Cardiac muscle cell (in vitro differentiated cells and primary cell): ENCODE measurements at regions not wholly inside any gene's neighbourhood (a gene's known extent, or its start where the extent isn't known, plus 50 kb on each side); places are given as distances from the start of the nearest gene placed in this dataset.

Source experiments
- DNase-seq, 2 donors: peaks; one replicate each; pipeline versions ENCODE4 v3.0.0 to v3.0.0-alpha.2; 2010 to 2017; ENCODE audit warnings: low read depth in 1 of 2, low spot score in 1 of 2
- H3K27ac ChIP-seq: fragments of 200-600 bp; sonication (generic); 2 replicates; pipeline ENCODE4 v1.5.1; 2016
- H3K27me3 ChIP-seq: fragments of 200-600 bp; sonication (generic); 2 replicates; pipeline ENCODE4 v1.6.0; 2016; ENCODE audit warnings: control low read depth
- H3K36me3 ChIP-seq: fragments of 200-600 bp; sonication (generic); 2 replicates; pipeline ENCODE4 v1.5.1; 2016; ENCODE audit warnings: control low read depth
- H3K4me1 ChIP-seq: fragments of 200-600 bp; sonication (generic); 2 replicates; pipeline ENCODE4 v1.8.1; 2017; ENCODE audit warnings: low read depth, mild to moderate bottlenecking, mixed run types
- H3K4me3 ChIP-seq: fragments of 200-600 bp; sonication (generic); 2 replicates; pipeline ENCODE4 v1.5.1; 2016; ENCODE audit warnings: mild to moderate bottlenecking
- H3K9me3 ChIP-seq: fragments of 200-600 bp; sonication (generic); 2 replicates; pipeline ENCODE4 v1.5.1; 2017; ENCODE audit warnings: low read depth, mild to moderate bottlenecking, control low read depth
- TF ChIP-seq, protein P1 (sequence below): IDR thresholded peaks from 2 replicates; pipeline ENCODE4 v1.5.1; 2012; ENCODE audit warnings: low read depth, mild to moderate bottlenecking, low read length

GRCh38 chr13:111975539-111976473 lies 91.1 kb upstream of the SOX1 start:
- Histone ChIP-seq H3K36me3 (no peaks in the 10 kb centered on the region), H3K4me3 (no peak overlapping the region), H3K9me3 (no peaks in the 10 kb centered on the region), H3K27me3 (peaks cover 32% of the 10 kb centered on the region), H3K27ac (no peak overlapping the region), H3K4me1 (peaks cover 4% of the 10 kb centered on the region)
- TF ChIP-seq, protein P1, sequence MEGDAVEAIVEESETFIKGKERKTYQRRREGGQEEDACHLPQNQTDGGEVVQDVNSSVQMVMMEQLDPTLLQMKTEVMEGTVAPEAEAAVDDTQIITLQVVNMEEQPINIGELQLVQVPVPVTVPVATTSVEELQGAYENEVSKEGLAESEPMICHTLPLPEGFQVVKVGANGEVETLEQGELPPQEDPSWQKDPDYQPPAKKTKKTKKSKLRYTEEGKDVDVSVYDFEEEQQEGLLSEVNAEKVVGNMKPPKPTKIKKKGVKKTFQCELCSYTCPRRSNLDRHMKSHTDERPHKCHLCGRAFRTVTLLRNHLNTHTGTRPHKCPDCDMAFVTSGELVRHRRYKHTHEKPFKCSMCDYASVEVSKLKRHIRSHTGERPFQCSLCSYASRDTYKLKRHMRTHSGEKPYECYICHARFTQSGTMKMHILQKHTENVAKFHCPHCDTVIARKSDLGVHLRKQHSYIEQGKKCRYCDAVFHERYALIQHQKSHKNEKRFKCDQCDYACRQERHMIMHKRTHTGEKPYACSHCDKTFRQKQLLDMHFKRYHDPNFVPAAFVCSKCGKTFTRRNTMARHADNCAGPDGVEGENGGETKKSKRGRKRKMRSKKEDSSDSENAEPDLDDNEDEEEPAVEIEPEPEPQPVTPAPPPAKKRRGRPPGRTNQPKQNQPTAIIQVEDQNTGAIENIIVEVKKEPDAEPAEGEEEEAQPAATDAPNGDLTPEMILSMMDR: no peak
- no peak for DNase-seq

DNA sequence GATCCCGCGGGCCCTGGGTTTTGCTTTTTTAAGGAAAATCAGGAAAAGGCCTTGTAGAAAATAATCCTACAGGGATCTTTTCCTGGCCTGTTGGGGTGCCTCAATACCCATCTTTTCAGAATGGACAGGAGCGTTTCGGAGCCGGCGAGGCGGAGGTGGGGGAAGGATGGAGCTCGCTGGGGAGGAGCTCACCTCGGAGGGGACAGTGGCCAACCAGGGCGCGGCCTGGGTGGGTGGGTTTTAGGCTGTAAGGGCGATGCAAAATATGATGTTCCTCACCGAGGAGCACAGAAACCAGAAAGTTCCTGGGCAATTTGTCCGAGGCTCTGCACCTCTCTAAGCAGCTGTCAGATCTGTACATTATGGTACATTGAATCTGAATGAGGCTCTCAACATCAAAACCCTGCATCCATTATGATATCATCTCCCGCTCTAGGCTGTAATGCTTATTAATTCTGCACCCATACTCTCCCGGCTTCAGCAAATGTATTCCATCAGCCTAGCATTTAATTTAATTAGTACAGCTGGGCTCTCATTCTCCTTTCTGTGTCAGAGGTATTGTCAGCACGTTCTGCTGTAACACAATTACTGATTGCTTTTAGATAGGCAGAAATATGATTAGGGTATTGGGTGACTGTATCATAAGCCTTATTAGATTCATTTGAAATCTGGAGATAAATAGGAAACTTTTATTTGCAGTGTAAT lies 90.3 kb upstream of the SOX1 start:
- Histone ChIP-seq H3K36me3 (no peaks in the 10 kb centered on the region), H3K27ac (no peak overlapping the region), H3K27me3 (peaks cover 26% of the 10 kb centered on the region)

DNA sequence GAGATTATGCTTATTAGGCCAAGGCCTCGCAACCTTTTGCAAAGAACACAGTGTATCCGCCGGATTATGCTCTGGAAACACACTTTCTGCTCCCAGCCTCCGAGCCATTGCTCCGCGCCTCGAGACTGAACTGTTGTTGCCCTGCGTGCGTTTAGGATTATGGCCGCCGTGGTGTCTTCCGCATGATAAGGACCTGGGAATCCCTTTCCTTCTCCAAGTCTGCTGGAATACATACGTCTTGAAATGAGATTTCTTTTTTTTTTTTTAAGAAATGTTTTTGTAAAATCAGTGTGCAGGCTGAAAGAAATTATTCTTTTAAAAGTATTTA lies 89.8 kb upstream of the SOX1 start:
- H3K4me1 ChIP-seq: peaks cover 4% of the 10 kb centered on the region
- H3K27me3 ChIP-seq: peaks cover 21% of the 10 kb centered on the region
- H3K36me3 ChIP-seq: no peaks in the 10 kb centered on the region
- DNase-seq: no peak
- TF ChIP-seq, protein P1: no peak
- no peaks in the 10 kb centered on the region for H3K9me3 ChIP-seq
- H3K27ac ChIP-seq: no peak overlapping the region
- H3K4me3 ChIP-seq: no peak overlapping the region

More for the DNA sequence above, 90.3 kb upstream of the SOX1 start:
- Histone ChIP-seq H3K9me3 (no peaks in the 10 kb centered on the region), H3K4me1 (peaks cover 4% of the 10 kb centered on the region), H3K4me3 (no peak overlapping the region)
- TF ChIP-seq, protein P1: no peak
- DNase-seq: no peak

DNA sequence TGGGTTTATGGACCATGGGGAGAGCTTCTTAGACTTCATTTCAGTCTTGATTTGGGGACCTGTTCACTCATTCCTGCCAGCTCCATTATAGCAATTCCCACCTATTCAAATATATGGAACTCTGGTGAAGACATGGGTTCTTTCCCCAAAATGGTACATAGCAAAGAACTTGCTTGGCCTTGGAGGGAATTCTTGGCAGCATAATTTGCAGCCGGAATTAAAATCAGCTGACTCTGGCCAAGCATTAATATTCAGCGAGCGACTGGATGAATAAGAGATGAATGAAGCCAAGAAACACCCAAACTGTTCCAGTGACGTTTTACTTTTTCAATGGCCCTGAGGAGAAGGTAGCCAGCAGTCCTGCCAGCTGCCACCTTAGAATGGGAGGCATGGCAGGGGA lies 88.4 kb upstream of the SOX1 start:
- TF ChIP-seq, protein P1: no peak
- no peak overlapping the region for H3K4me3 ChIP-seq

DNA sequence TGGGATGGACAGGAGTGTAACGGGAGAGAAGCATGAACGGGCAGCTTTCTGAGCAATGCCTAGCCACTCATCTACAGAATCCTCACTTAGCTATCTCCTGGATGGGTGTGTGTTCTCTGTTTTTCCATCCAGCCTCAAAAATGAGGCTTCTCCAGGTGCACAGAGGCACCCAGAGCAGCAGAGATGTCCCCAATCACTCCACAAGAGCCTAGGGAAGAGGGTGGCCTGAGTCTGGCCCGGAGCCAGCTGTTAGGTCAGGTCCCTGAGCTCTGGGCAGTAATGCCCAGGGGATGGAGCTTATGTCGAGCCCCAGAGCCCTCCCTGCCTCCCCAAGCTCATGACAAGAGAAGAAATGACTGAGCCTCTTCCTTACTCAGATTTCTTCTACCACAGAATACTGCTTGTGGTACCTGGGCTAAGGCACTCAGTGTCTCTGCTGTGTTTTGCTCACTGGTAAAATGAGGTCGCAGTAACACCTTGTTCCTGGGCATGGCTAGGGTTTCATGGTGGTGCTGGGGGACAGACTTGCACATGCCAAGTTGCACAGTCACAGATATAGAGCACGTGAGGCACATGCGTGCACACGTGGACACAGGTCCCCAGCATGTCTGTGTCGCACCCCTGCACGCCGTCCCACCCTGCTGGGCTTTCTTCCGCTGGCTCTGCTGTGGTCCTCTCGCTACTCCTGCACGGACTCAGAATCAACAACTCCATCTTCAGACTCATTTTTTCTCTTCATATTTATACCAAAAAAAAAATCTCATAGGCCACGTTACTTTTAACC lies 86.6 kb upstream of the SOX1 start:
- H3K27me3 ChIP-seq: peaks cover 4% of the 10 kb centered on the region
- H3K27ac ChIP-seq: no peak overlapping the region
- no peak overlapping the region for H3K4me3 ChIP-seq
- no peak for DNase-seq
- H3K4me1 ChIP-seq: no peaks in the 10 kb centered on the region
- TF ChIP-seq, protein P1: no peak
- H3K36me3 ChIP-seq: no peaks in the 10 kb centered on the region
- H3K9me3 ChIP-seq: no peaks in the 10 kb centered on the region

More for the DNA sequence above, 88.4 kb upstream of the SOX1 start:
- no peak overlapping the region for H3K27ac ChIP-seq
- no peaks in the 10 kb centered on the region for H3K36me3 ChIP-seq
- H3K9me3 ChIP-seq: no peaks in the 10 kb centered on the region
- peaks cover 7% of the 10 kb centered on the region for H3K27me3 ChIP-seq
- no peak for DNase-seq
- peaks cover 3% of the 10 kb centered on the region for H3K4me1 ChIP-seq
